ENCODE measurements at regions not wholly inside any gene's neighbourhood (a gene's known extent, or its start where the extent isn't known, plus 50 kb on each side); places are given as distances from the start of the nearest gene placed in this dataset.

- no peak overlapping the region for H3K27ac ChIP-seq (ENCODE audit: low read length)
- no peak for ATAC-seq
Observed at GRCh38 chr5:167633114-167633513, 658.3 kb upstream of the WWC1 start.

DNA sequence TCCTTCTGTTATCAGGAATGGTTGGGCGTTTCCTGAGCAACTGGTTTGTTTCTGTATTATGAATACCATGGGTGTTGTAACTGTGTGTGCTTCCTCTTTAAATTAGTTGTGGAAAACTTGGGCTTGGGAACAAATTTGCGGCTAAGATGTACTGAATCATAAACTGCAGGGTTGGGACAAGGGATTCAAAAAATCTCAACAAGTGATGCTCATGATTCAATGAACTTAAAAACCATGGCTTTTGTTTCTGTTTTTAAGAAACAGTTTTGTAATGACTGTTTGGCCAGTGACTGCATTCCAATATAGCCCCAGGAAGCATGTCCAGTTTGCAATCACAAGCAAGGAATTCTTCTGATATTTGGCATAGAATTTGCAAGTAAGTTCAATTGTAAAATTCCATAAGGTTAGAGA is 657.5 kb upstream of the WWC1 start:
- Histone ChIP-seq H3K9me3 (ENCODE audit: control insufficient read depth, insufficient read depth, low read length) (no peaks in the 10 kb centered on the region), H3K4me3 (ENCODE audit: low read length) (no peak overlapping the region), H3K27ac (ENCODE audit: low read length) (no peak overlapping the region), H3K27me3 (ENCODE audit: control insufficient read depth, insufficient read depth, low read length) (no peaks in the 10 kb centered on the region), H3K36me3 (ENCODE audit: control insufficient read depth, insufficient read depth, low read length) (no peaks in the 10 kb centered on the region), H3K4me1 (ENCODE audit: control insufficient read depth, insufficient read depth, low read length) (no peaks in the 10 kb centered on the region)
- Mint-ChIP-seq H3K9me3 (peaks cover 0 to 8% of the 10 kb centered on the region in 2 donors), H3K4me3 (no peak overlapping the region), H3K27me3 (ENCODE audit: low read depth in 2 of 2) (no peaks in the 10 kb centered on the region), H3K27ac (no peak overlapping the region), H3K36me3 (no peaks in the 10 kb centered on the region), H3K4me1 (no peaks in the 10 kb centered on the region)
- ATAC-seq (no peak), DNase-seq (no peak)
- intact Hi-C loops (cut with micrococcal nuclease), result no loop called here
- TF ChIP-seq CTCF (IDR thresholded peaks at IDR 0.05), result no peak
- 53% methylated on average over 2 of the region's 2 CpGs for WGBS (ENCODE audit: insufficient coverage)

More at GRCh38 chr5:167633114-167633513, 658.3 kb upstream of the WWC1 start:
- no peak overlapping the region for H3K4me3 ChIP-seq (ENCODE audit: low read length)
- no peaks in the 10 kb centered on the region for H3K4me1 ChIP-seq (ENCODE audit: control insufficient read depth, insufficient read depth, low read length)
- DNase-seq, result no peak
- no peaks in the 10 kb centered on the region for H3K36me3 ChIP-seq (ENCODE audit: control insufficient read depth, insufficient read depth, low read length)
- no peaks in the 10 kb centered on the region for H3K36me3 Mint-ChIP-seq
- no peak overlapping the region for H3K27ac Mint-ChIP-seq
- H3K9me3 ChIP-seq (ENCODE audit: control insufficient read depth, insufficient read depth, low read length), result no peaks in the 10 kb centered on the region
- H3K4me3 Mint-ChIP-seq, result no peak overlapping the region
- TF ChIP-seq CTCF (IDR thresholded peaks at IDR 0.05), result no peak
- no peaks in the 10 kb centered on the region for H3K27me3 Mint-ChIP-seq (ENCODE audit: low read depth in 2 of 2)
- intact Hi-C loops (cut with micrococcal nuclease), result no loop called here
- H3K4me1 Mint-ChIP-seq, result no peaks in the 10 kb centered on the region
- H3K9me3 Mint-ChIP-seq, result peaks cover 0 to 8% of the 10 kb centered on the region in 2 donors
- H3K27me3 ChIP-seq (ENCODE audit: control insufficient read depth, insufficient read depth, low read length), result no peaks in the 10 kb centered on the region
- WGBS (ENCODE audit: insufficient coverage), result 77% methylated on average over 3 of the region's 3 CpGs

GRCh38 chr5:167634432-167634831 is 657.0 kb upstream of the WWC1 start:
- 33% methylated on average over 1 of the region's 1 CpG for WGBS (ENCODE audit: insufficient coverage)
- H3K9me3 ChIP-seq (ENCODE audit: control insufficient read depth, insufficient read depth, low read length), result no peaks in the 10 kb centered on the region
- no peak overlapping the region for H3K27ac ChIP-seq (ENCODE audit: low read length)
- no peak for TF ChIP-seq CTCF (IDR thresholded peaks at IDR 0.05)
- no peak overlapping the region for H3K4me3 ChIP-seq (ENCODE audit: low read length)
- intact Hi-C loops (cut with micrococcal nuclease), result no loop called here
- H3K27me3 Mint-ChIP-seq (ENCODE audit: low read depth in 2 of 2), result no peaks in the 10 kb centered on the region
- no peak overlapping the region for H3K4me3 Mint-ChIP-seq
- ATAC-seq, result no peak
- no peak overlapping the region for H3K27ac Mint-ChIP-seq
- H3K4me1 ChIP-seq (ENCODE audit: control insufficient read depth, insufficient read depth, low read length), result no peaks in the 10 kb centered on the region
- H3K4me1 Mint-ChIP-seq, result no peaks in the 10 kb centered on the region
- peaks cover 0 to 8% of the 10 kb centered on the region in 2 donors for H3K9me3 Mint-ChIP-seq
- no peaks in the 10 kb centered on the region for H3K36me3 Mint-ChIP-seq
- H3K36me3 ChIP-seq (ENCODE audit: control insufficient read depth, insufficient read depth, low read length), result no peaks in the 10 kb centered on the region
- no peaks in the 10 kb centered on the region for H3K27me3 ChIP-seq (ENCODE audit: control insufficient read depth, insufficient read depth, low read length)
- DNase-seq, result no peak

GRCh38 chr5:167638816-167639215 is 652.6 kb upstream of the WWC1 start:
- no peaks in the 10 kb centered on the region for H3K36me3 ChIP-seq (ENCODE audit: control insufficient read depth, insufficient read depth, low read length)
- Mint-ChIP-seq H3K4me1 (no peaks in the 10 kb centered on the region), H3K27ac (no peak overlapping the region), H3K27me3 (ENCODE audit: low read depth in 2 of 2) (no peaks in the 10 kb centered on the region), H3K4me3 (no peak overlapping the region), H3K36me3 (no peaks in the 10 kb centered on the region), H3K9me3 (peaks cover 0 to 6% of the 10 kb centered on the region in 2 donors)
- no peaks in the 10 kb centered on the region for H3K4me1 ChIP-seq (ENCODE audit: control insufficient read depth, insufficient read depth, low read length)
- H3K27ac ChIP-seq (ENCODE audit: low read length), result no peak overlapping the region
- no peak overlapping the region for H3K4me3 ChIP-seq (ENCODE audit: low read length)
- intact Hi-C loops (cut with micrococcal nuclease), result no loop called here
- TF ChIP-seq CTCF (IDR thresholded peaks at IDR 0.05), result no peak
- no peaks in the 10 kb centered on the region for H3K9me3 ChIP-seq (ENCODE audit: control insufficient read depth, insufficient read depth, low read length)
- DNase-seq (no peak), ATAC-seq (no peak)
- WGBS (ENCODE audit: insufficient coverage), result no CpG with 5 or more reads among the region's 2 CpGs
- no peaks in the 10 kb centered on the region for H3K27me3 ChIP-seq (ENCODE audit: control insufficient read depth, insufficient read depth, low read length)

All from natural killer cell (primary cell).